Activated CD8-positive, alpha-beta memory T cell treated with anti-CD3 and anti-CD28 coated beads for 48 hours (primary cell): ENCODE measurements at regions not wholly inside any gene's neighbourhood (a gene's known extent, or its start where the extent isn't known, plus 50 kb on each side); places are given as distances from the start of the nearest gene placed in this dataset.
"Not testable (repeated sequence)": the region's sequence is repeated elsewhere in the genome, so short reads cannot be mapped to it uniquely, and the experiment has no call there.

Experiments
- DNase-seq, 3 experiments: peaks; one replicate each; pipeline ENCODE4 v3.0.0-alpha.2; 2020; ENCODE audit warnings: low read depth in 2 of 3, low spot score in 2 of 3

GRCh38 chr10:130973127-130973839 lies 338.2 kb downstream of the TCERG1L start:
- DNase-seq, result no peak

GRCh38 chr10:130974166-130974565 lies 337.4 kb downstream of the TCERG1L start:
- no peak for DNase-seq

GRCh38 chr10:130975351-130975750 lies 336.2 kb downstream of the TCERG1L start:
- DNase-seq, result not testable (repeated sequence)

GRCh38 chr10:130982802-130983201 lies 328.7 kb downstream of the TCERG1L start:
- no peak for DNase-seq

GRCh38 chr10:130983749-130984148 lies 327.8 kb downstream of the TCERG1L start:
- no peak for DNase-seq

GRCh38 chr10:130984686-130985085 lies 326.8 kb downstream of the TCERG1L start:
- no peak for DNase-seq

GRCh38 chr10:130985158-130985753 lies 326.3 kb downstream of the TCERG1L start:
- no peak for DNase-seq

GRCh38 chr10:130986846-130987245 lies 324.7 kb downstream of the TCERG1L start:
- no peak for DNase-seq

GRCh38 chr10:130987401-130987800 lies 324.1 kb downstream of the TCERG1L start:
- DNase-seq, result no peak

GRCh38 chr10:130989670-130990232 lies 321.8 kb downstream of the TCERG1L start:
- DNase-seq, result no peak

- DNase-seq, result no peak
Observed at GRCh38 chr10:130990486-130990885, 321.0 kb downstream of the TCERG1L start.

GRCh38 chr10:130992802-130993523 lies 318.6 kb downstream of the TCERG1L start:
- DNase-seq, result no peak

- DNase-seq, result no peak
Observed at GRCh38 chr10:130993612-130994011, 317.9 kb downstream of the TCERG1L start.

- no peak for DNase-seq
Observed at GRCh38 chr10:130994191-130994590, 317.3 kb downstream of the TCERG1L start.

GRCh38 chr10:130994845-130995244 lies 316.7 kb downstream of the TCERG1L start:
- DNase-seq, result no peak

- DNase-seq, result no peak
Observed at GRCh38 chr10:130997267-130998045, 314.1 kb downstream of the TCERG1L start.

GRCh38 chr10:130998046-130998435 lies 313.5 kb downstream of the TCERG1L start:
- DNase-seq, result no peak

- DNase-seq, result no peak
Observed at GRCh38 chr10:130998642-130999041, 312.9 kb downstream of the TCERG1L start.

GRCh38 chr10:130999376-131000202 lies 311.9 kb downstream of the TCERG1L start:
- DNase-seq, result no peak

- no peak for DNase-seq
Observed at GRCh38 chr10:131000244-131000643, 311.3 kb downstream of the TCERG1L start.
